ENCODE measurements at regions not wholly inside any gene's neighbourhood (a gene's known extent, or its start where the extent isn't known, plus 50 kb on each side); places are given as distances from the start of the nearest gene placed in this dataset.
"Not testable (repeated sequence)": the region's sequence is repeated elsewhere in the genome, so short reads cannot be mapped to it uniquely, and the experiment has no call there.

- DNase-seq: no peak
These were observed 138.0 kb upstream of the BOD1L1 start for GRCh38 chr4:13765539-13765938.

GRCh38 chr4:13766761-13767540 is 139.4 kb upstream of the BOD1L1 start:
- DNase-seq: no peak

GRCh38 chr4:13777341-13777740 is 149.8 kb upstream of the BOD1L1 start:
- no peak for DNase-seq

- DNase-seq: no peak
These were observed 150.8 kb upstream of the BOD1L1 start for GRCh38 chr4:13778367-13778766.

- no peak for DNase-seq
These were observed 154.7 kb upstream of the BOD1L1 start for GRCh38 chr4:13782231-13782630.

- DNase-seq: no peak
These were observed 156.4 kb upstream of the BOD1L1 start for GRCh38 chr4:13783800-13784411.

GRCh38 chr4:13793020-13793710 is 165.6 kb upstream of the BOD1L1 start:
- DNase-seq: no peak

- DNase-seq: no peak
These were observed 167.5 kb upstream of the BOD1L1 start for GRCh38 chr4:13794819-13795565.

- no peak for DNase-seq
These were observed 169.5 kb upstream of the BOD1L1 start for GRCh38 chr4:13797061-13797460.

GRCh38 chr4:13815231-13815630 is 187.7 kb upstream of the BOD1L1 start:
- DNase-seq: no peak

GRCh38 chr4:13816472-13816871 is 188.9 kb upstream of the BOD1L1 start:
- no peak for DNase-seq

GRCh38 chr4:13821522-13821921 is 194.0 kb upstream of the BOD1L1 start:
- DNase-seq: no peak

- DNase-seq: not testable (repeated sequence)
These were observed 198.3 kb upstream of the BOD1L1 start for GRCh38 chr4:13825822-13826221.

- no peak for DNase-seq
These were observed 201.9 kb upstream of the BOD1L1 start for GRCh38 chr4:13829457-13829856.

GRCh38 chr4:13830449-13830848 is 202.9 kb upstream of the BOD1L1 start:
- DNase-seq: peak; percentile 23

GRCh38 chr4:13833171-13833804 is 205.8 kb upstream of the BOD1L1 start:
- no peak for DNase-seq

GRCh38 chr4:13836946-13837912 is 209.7 kb upstream of the BOD1L1 start:
- no peak for DNase-seq

- no peak for DNase-seq
These were observed 213.1 kb upstream of the BOD1L1 start for GRCh38 chr4:13840502-13841190.

GRCh38 chr4:13844740-13845139 is 217.2 kb upstream of the BOD1L1 start:
- no peak for DNase-seq

- no peak for DNase-seq
These were observed 222.3 kb upstream of the BOD1L1 start for GRCh38 chr4:13849778-13850177.
